Mesodermal cell (in vitro differentiated cells): ENCODE measurements at regions not wholly inside any gene's neighbourhood (a gene's known extent, or its start where the extent isn't known, plus 50 kb on each side); places are given as distances from the start of the nearest gene placed in this dataset.
A peak's percentile ranks its signal among the peaks of the same experiment; 100 is the strongest.

ENCODE experiments used
- H3K27ac ChIP-seq: 2 replicates; pipeline ENCODE4 v1.7.0; 2013; ENCODE audit warnings: mild to moderate bottlenecking, low read depth, low read length, moderate library complexity; ENCODE audit not compliant: severe bottlenecking
- H3K36me3 ChIP-seq: 2 replicates; pipeline ENCODE4 v1.7.1; 2013; ENCODE audit warnings: mild to moderate bottlenecking, low read length, moderate library complexity; ENCODE audit not compliant: control insufficient read depth, insufficient read depth
- H3K4me1 ChIP-seq: one replicate; pipeline ENCODE4 v1.7.1; 2013; ENCODE audit warnings: mild to moderate bottlenecking, low read length; ENCODE audit not compliant: insufficient read depth, control insufficient read depth, poor library complexity, severe bottlenecking
- H3K4me3 ChIP-seq: 2 replicates; pipeline ENCODE4 v1.7.0; 2013; ENCODE audit warnings: low read length, control low read depth, mild to moderate bottlenecking; ENCODE audit not compliant: insufficient read depth, poor library complexity, severe bottlenecking; ENCODE audit errors: extremely low read depth
- H3K9me3 ChIP-seq: 2 replicates; pipeline ENCODE4 v1.7.1; 2013; ENCODE audit warnings: mild to moderate bottlenecking, low read length, moderate library complexity; ENCODE audit not compliant: control insufficient read depth
- WGBS, 2 experiments: methylation state at CpG; one replicate each; pipeline ENCODE4 v1.1.5; 2013; ENCODE audit warnings: missing lambda C conversion rate in 2 of 2; ENCODE audit not compliant: insufficient coverage in 2 of 2; 5-methylcytosine and 5-hydroxymethylcytosine counted together

DNA sequence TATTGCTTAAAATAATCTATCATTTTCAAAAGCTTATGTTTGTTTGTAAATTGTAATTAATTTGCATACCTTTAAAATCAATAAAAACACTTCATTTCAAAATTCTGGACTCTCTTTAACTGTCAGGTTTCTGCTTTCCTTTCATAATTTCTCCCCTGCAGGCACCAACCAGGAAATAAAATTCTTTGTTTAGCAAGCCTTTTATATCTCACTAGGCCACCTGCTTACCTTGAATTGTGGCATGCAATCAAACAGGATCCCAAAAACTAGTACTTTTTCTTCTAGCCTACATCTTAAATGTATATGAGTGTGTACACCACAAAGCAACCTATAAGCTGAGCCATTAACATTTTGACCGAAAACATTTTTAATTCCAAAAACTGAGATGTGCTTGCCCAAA, 233.1 kb downstream of the NR4A2 start:
- H3K27ac ChIP-seq, result no peak overlapping the region
- H3K4me1 ChIP-seq, result no peaks in the 10 kb centered on the region
- H3K36me3 ChIP-seq, result no peaks in the 10 kb centered on the region
- no peaks in the 10 kb centered on the region for H3K9me3 ChIP-seq
- no peak overlapping the region for H3K4me3 ChIP-seq
- WGBS, 2 experiments, result no CpG with 5 or more reads among the region's 1 CpG

DNA sequence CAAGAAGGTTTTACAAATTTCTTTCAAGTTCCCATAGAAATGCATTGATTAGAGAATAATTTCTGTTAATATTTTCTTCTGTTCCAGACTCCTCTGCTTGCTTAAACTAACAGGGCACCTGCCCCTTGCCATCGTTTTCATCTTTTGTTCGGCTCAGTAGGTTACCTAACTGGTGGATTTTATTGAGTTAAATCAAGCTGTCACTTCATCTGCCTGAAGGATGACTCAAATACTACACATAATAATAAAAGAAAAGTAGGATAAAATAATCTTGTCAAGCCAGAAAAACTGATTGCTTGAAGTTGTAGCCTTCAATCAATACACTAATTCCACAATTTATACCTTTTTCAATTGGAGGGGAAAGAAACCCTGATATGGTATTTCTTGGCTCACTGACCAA, 234.0 kb downstream of the NR4A2 start:
- H3K36me3 ChIP-seq, result no peaks in the 10 kb centered on the region
- no CpG with 5 or more reads among the region's 2 CpGs for WGBS, 2 experiments
- no peak overlapping the region for H3K27ac ChIP-seq

DNA sequence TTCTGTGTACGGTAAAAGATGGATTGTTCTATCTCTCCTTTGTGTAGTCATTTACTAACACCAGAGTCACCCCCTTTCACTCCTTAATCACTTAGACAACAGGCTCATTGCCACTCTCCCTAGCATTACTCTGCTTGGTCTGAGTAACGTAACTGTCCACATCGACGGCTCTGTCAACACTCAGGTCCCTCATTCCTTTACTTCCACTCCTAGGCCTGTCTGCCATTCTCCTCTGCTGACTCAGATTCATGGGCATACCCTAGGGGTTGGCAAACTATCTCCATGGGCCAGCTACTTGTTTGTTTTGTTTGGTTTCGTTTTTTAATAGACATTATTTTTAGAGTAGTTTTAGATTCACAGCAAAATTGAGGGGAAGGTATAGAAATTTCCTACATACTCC, 243.9 kb downstream of the NR4A2 start:
- Histone ChIP-seq H3K4me3 (no peak overlapping the region), H3K4me1 (peaks cover 4% of the 10 kb centered on the region), H3K36me3 (no peaks in the 10 kb centered on the region), H3K27ac (peak overlapping the region; percentile 83), H3K9me3 (peaks cover 7% of the 10 kb centered on the region)
- 59 to 82% methylated on average over 3 of the region's 5 CpGs for WGBS, 2 experiments

More for the DNA sequence above, 234.0 kb downstream of the NR4A2 start:
- H3K4me1 ChIP-seq, result no peaks in the 10 kb centered on the region
- no peaks in the 10 kb centered on the region for H3K9me3 ChIP-seq
- H3K4me3 ChIP-seq, result no peak overlapping the region

DNA sequence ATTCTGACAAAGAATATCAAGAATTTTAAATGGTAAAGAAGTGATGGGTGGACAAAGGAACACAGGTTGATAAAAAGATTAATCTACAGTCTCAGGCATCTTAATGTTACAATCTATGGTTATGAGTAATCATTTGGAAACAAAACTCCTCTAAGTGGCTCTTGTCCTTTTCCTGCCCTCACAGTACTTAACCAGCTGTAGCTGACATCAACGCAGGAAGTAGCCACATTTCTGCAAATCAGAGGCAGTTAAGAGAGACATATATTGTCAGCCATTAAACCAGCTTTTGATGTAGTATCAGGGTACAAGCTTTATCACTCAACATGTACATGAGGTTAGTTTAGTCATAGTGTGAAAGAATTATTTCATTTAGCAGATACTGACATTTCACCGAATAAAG, 244.6 kb downstream of the NR4A2 start:
- Histone ChIP-seq H3K27ac (peak overlapping the region; percentile 83), H3K36me3 (no peaks in the 10 kb centered on the region), H3K4me1 (peaks cover 4% of the 10 kb centered on the region), H3K9me3 (peaks cover 7% of the 10 kb centered on the region), H3K4me3 (no peak overlapping the region)
- no CpG with 5 or more reads among the region's 2 CpGs for WGBS, 2 experiments

DNA sequence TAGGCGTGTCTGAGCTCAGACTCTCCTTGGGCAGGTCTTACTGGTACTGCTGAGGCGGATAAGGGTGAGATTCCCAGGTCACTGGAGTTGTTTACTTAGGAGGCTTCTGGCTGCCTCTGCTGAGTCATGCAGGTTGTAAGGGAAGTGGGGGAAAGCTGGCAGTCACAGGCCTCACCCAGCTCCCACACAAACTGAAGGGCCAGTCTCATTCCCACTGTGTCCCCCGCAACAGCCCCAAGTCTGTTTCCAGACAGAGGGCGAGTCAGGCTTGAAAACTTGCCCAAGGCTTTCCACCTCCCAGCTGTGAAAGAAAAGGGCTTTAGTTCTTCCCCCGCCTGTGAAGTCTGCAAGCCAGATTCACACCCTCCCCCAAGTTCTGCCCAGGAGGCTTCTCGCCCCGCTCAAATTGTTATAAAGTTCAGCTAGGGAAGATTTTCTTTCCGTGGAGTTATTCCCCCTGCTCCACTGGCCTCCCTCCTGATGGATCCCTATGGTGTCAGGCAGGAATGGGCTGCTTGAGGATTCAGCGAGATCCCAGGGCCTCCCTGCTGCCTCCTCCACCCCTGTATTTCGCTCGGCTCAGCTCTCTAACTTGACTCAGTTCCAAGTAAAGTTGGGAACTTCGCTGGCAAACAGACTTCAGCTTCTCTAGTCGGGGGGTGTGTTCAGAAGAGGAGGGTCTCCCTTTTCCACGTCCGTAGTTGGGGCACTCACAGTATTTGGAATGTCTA, 248.6 kb downstream of the NR4A2 start:
- H3K9me3 ChIP-seq, result no peaks in the 10 kb centered on the region
- H3K4me3 ChIP-seq, result no peak overlapping the region
- no peaks in the 10 kb centered on the region for H3K36me3 ChIP-seq
- H3K4me1 ChIP-seq, result peaks cover 4% of the 10 kb centered on the region
- WGBS, 2 experiments, result 81 to 89% methylated on average over 5 to 8 of the region's 15 CpGs
- peak overlapping the region; percentile 75 for H3K27ac ChIP-seq

DNA sequence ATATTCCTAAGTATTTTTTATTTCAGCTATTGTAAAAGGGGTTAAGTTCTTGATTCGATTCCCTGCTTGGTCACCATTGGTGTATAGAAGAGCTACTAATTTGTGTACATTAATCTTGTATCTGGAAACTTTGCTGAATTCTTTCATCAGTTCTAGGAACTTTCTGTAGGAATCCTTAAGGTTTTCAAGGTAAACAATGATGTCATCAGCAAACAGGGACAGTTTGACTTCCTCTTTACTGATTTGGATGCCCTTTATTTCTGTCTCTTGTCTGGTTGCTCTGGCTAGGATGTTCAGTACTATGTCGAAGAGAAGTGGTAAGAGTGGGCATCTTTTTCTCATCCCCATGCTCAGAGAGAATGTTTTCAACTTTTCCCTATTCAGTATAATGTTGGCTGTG, 252.7 kb downstream of the NR4A2 start:
- Histone ChIP-seq H3K36me3 (no peaks in the 10 kb centered on the region), H3K4me3 (no peak overlapping the region), H3K4me1 (peaks cover 4% of the 10 kb centered on the region), H3K27ac (no peak overlapping the region), H3K9me3 (no peaks in the 10 kb centered on the region)
- no CpG with 5 or more reads among the region's 2 CpGs for WGBS, 2 experiments

DNA sequence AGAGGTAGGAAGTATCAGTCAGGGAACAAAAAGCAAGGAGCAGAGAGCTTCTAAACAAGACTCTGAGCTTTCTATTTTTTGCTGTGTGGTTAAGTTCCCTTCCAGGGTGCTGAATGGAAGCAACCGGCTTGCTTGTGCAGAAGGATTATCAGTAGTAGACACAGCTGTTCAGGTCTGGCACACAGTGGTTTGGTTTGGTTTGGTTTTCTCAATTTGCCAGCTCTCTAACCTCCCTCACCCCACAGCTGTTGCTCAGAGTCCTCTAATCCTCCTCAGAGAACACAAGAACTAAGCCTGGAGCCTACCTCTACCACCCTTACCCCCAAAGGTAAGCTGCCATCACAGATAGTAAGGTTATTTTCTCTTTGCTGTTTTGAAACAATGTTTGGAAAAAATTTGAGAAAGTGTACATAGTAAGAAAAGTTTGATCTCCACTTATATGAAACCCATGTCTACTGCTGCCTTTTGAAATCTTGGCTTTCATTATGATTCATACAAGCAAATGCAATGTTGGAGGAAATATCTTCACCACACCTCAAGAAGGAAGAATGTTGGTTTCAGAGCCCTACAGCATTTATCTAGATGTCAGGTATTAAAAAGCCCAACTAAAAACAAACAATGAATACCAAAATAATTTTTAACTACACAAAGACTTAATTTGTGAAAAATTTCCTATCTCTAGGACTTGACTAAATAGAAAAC, 255.3 kb downstream of the NR4A2 start:
- no peaks in the 10 kb centered on the region for H3K4me1 ChIP-seq
- 80% methylated on average over 1 of the region's 1 CpG; no CpG with 5 or more reads in 1 of the 2 experiments for WGBS, 2 experiments
- H3K27ac ChIP-seq, result no peak overlapping the region
- no peaks in the 10 kb centered on the region for H3K36me3 ChIP-seq
- no peaks in the 10 kb centered on the region for H3K9me3 ChIP-seq
- H3K4me3 ChIP-seq, result no peak overlapping the region

DNA sequence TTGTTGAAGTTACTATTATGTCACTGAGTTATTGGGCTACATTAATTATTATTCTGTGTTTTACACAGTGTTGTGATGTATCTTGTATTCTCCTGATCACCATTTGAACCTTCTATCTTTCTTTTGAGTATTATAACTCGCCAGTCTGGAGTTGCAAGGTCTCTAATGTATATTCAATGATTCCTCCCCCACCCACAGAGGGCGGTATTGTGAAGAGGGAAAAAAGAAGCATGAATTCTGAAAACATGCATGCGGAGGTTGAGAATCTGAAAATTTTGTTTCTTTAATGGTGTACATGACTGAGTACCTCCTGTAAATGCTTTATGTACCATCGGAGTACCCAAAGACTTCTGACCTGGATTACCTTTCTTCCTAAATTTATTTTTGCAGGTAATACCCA, 266.6 kb downstream of the NR4A2 start:
- Histone ChIP-seq H3K27ac (no peak overlapping the region), H3K4me3 (no peak overlapping the region), H3K36me3 (no peaks in the 10 kb centered on the region), H3K9me3 (no peaks in the 10 kb centered on the region), H3K4me1 (no peaks in the 10 kb centered on the region)
- WGBS, 2 experiments, result no CpG with 5 or more reads among the region's 4 CpGs

DNA sequence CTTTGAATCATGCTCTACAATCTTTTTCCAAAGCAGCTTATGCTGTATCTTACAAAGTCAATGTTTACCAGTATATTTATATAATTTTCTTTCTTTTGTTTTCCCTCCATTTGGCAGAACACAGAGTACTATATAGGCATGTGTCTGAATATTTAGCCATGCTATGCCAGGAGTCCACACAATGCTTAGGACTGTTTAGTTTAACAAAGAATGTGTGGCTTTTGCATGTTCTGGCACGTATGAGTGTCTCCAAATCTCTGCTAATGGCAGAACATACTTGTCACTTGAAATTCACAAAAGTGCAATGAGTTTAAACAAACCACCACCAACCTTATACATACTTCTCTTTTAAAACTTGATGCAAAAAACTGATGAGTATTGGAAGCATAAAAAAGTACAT, 268.0 kb downstream of the NR4A2 start:
- no peak overlapping the region for H3K27ac ChIP-seq
- no peaks in the 10 kb centered on the region for H3K9me3 ChIP-seq
- no peaks in the 10 kb centered on the region for H3K4me1 ChIP-seq
- no CpG with 5 or more reads among the region's 1 CpG for WGBS, 2 experiments
- no peak overlapping the region for H3K4me3 ChIP-seq
- no peaks in the 10 kb centered on the region for H3K36me3 ChIP-seq

DNA sequence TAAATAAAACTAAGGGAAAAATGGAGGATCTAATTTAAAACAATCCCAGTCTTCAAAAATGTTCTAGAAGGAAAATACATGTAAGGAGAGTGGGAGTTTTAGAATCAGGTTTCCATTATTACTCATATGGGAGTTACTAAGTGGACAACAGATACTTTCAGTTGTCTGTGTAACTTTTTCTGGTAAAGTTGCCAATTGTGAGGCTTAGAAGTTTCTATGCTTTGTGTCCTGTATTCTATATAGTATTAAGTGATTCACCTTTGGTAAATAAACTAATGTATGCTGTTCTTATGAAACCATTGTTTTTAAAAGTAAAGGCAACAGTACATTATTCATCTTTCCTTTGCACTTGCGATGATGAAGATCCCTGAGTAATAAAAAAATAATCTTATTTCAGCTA, 274.9 kb downstream of the NR4A2 start:
- Histone ChIP-seq H3K4me3 (no peak overlapping the region), H3K27ac (no peak overlapping the region), H3K9me3 (no peaks in the 10 kb centered on the region), H3K36me3 (no peaks in the 10 kb centered on the region), H3K4me1 (no peaks in the 10 kb centered on the region)
- WGBS, 2 experiments, result no CpG with 5 or more reads among the region's 1 CpG

DNA sequence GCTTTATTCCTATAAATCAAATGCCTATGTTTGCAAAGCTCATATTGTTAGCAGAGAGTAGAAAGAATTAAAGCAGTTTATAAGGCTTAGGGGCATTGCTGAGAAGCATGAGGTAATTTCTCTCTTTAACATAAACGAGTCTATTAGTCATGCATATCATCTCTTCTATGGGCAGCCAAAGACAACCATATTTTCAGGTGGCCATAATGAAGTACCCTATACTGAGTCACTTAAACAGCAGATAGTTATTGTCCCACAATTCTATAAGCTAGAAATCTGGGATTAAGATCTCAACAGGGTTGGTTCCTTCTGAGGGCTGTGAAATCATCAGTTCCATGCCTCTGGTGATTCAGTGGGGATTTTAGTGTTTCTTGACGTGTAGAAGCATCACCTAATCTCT, 277.5 kb downstream of the NR4A2 start:
- no peaks in the 10 kb centered on the region for H3K9me3 ChIP-seq
- H3K36me3 ChIP-seq, result no peaks in the 10 kb centered on the region
- WGBS, 2 experiments, result 83% methylated on average over 1 of the region's 2 CpGs; no CpG with 5 or more reads in 1 of the 2 experiments
- H3K27ac ChIP-seq, result no peak overlapping the region
- H3K4me1 ChIP-seq, result no peaks in the 10 kb centered on the region
- H3K4me3 ChIP-seq, result no peak overlapping the region
